Psoas muscle (tissue), 7 donors: ENCODE measurements at regions not wholly inside any gene's neighbourhood (a gene's known extent, or its start where the extent isn't known, plus 50 kb on each side); places are given as distances from the start of the nearest gene placed in this dataset.

ENCODE experiments used
- ATAC-seq, 4 donors: fragments of 200-7000 bp; cut with Tn5 transposase; one replicate each; pipeline ENCODE4 v1.9.1; 2020; ENCODE audit warnings: moderate library complexity in 3 of 4, mild to moderate bottlenecking in 2 of 4
- DNase-seq, 2 donors: peaks; one replicate each; pipeline ENCODE4 v3.0.0-alpha.2; 2020
- H3K27ac ChIP-seq: fragments of 200-600 bp; one replicate; pipeline ENCODE4 v1.8.0; 2022
- H3K27me3 ChIP-seq, 3 donors: fragments of 200-600 bp in 1 of 3; one replicate each; pipeline versions ENCODE4 v1.6.1 to v1.8.0; 2013 to 2022; ENCODE audit warnings: low read length in 2 of 3, mild to moderate bottlenecking in 2 of 3, moderate library complexity in 1 of 3; ENCODE audit not compliant: insufficient read depth in 3 of 3
- H3K36me3 ChIP-seq, 2 donors: fragments of 200-600 bp in 1 of 2; one replicate each; pipeline versions ENCODE4 v1.6.1 to v1.8.0; 2013 to 2022; ENCODE audit warnings: low read depth in 1 of 2, mild to moderate bottlenecking in 1 of 2, moderate library complexity in 1 of 2; ENCODE audit not compliant: insufficient read depth in 1 of 2
- H3K4me1 ChIP-seq: fragments of 200-600 bp; one replicate; pipeline ENCODE4 v1.8.0; 2022
- H3K4me3 ChIP-seq: fragments of 200-600 bp; one replicate; pipeline ENCODE4 v1.8.0; 2022; ENCODE audit warnings: mild to moderate bottlenecking
- H3K9me3 ChIP-seq: fragments of 200-600 bp; one replicate; pipeline ENCODE4 v1.8.0; 2022
- WGBS, 3 donors: extraction: QIAGEN DNeasy Blood & Tissue Kit; methylation state at CpG; one replicate each; pipeline versions ENCODE4 v1.1.6 to v1.1.7; 2013; 5-methylcytosine and 5-hydroxymethylcytosine counted together
- intact Hi-C, 2 donors: fragments of 100-400 bp; cut with DNase I; formaldehyde crosslinking; loops; one replicate each; pipeline versions ENCODE4 v1.11.0 to v1.14.2; 2022
- TF ChIP-seq, protein P1 (sequence below): fragments of 200-600 bp; IDR thresholded peaks from one replicate; pipeline ENCODE4 v1.8.0; 2022; ENCODE audit warnings: antibody characterized with exemption
- donor health status: healthy with polysubstance abuse.
- donor health status: DM: no; HTN: no; CAD: no; lungs with moderate emphysema.
- donor health status: Bipolar disorder and iron deficiency.
- donor health status: healthy.
- donor health status: DM: yes; HTN: yes; CAD: no.
- donor health status: DM: no; HTN: no; CAD: no.
- donor health status: DM: yes; HTN: yes; CAD: no.

DNA sequence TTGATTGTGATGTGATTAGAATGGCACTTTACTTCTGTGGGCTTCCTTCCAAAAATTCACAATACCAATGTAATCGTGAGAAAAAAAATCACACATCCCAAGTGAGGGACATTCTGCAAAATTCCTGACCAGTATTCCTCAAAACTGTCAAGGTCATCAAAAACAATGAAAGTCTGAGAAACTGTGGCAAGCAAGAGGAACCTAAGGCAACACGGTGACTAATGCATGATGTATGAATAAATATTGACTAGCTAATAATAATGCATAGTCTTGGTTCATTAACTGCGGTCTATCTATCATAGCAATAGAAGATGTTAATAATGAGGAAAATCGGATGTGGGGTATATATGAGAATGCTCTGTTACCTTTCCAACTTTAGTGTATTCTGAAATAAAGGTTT is 159.0 kb downstream of the RFC3 start:
- 81 to 93% (median 89%) methylated on average over 4 of the region's 4 CpGs for WGBS, 3 donors
- intact Hi-C loops: no loop called here
- TF ChIP-seq, protein P1, sequence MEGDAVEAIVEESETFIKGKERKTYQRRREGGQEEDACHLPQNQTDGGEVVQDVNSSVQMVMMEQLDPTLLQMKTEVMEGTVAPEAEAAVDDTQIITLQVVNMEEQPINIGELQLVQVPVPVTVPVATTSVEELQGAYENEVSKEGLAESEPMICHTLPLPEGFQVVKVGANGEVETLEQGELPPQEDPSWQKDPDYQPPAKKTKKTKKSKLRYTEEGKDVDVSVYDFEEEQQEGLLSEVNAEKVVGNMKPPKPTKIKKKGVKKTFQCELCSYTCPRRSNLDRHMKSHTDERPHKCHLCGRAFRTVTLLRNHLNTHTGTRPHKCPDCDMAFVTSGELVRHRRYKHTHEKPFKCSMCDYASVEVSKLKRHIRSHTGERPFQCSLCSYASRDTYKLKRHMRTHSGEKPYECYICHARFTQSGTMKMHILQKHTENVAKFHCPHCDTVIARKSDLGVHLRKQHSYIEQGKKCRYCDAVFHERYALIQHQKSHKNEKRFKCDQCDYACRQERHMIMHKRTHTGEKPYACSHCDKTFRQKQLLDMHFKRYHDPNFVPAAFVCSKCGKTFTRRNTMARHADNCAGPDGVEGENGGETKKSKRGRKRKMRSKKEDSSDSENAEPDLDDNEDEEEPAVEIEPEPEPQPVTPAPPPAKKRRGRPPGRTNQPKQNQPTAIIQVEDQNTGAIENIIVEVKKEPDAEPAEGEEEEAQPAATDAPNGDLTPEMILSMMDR: no peak
- H3K36me3 ChIP-seq: no peaks in the 10 kb centered on the region
- H3K9me3 ChIP-seq: no peaks in the 10 kb centered on the region
- H3K4me1 ChIP-seq: no peaks in the 10 kb centered on the region
- no peak for ATAC-seq
- H3K4me3 ChIP-seq: no peak overlapping the region
- no peaks in the 10 kb centered on the region for H3K27me3 ChIP-seq
- H3K27ac ChIP-seq: no peak overlapping the region
- no peak for DNase-seq

DNA sequence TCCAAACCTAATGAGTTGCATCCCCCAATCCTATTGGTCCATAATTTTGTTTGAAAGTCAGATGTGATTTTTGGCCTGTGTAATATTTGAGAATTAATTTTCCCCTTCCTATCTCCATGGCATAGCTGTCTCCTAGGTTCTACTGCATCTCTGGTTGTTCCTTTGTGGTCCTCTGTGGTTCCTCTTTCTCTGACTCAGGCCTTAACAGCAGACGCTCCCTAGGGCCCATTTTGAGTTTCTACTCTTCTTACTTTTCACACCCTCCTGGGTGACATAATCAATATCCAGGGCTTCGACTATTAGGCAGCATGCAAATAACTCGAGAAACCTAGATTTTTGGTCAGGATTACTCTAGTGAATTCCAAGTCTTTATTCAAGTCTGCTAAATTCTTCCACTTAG is 160.7 kb downstream of the RFC3 start:
- Histone ChIP-seq H3K27ac (no peak overlapping the region), H3K27me3 (no peaks in the 10 kb centered on the region), H3K4me1 (no peaks in the 10 kb centered on the region), H3K36me3 (no peaks in the 10 kb centered on the region), H3K9me3 (no peaks in the 10 kb centered on the region), H3K4me3 (no peak overlapping the region)
- TF ChIP-seq, protein P1: no peak
- WGBS, 3 donors: 75 to 97% (median 87%) methylated on average over 3 of the region's 3 CpGs
- DNase-seq (no peak), ATAC-seq (no peak)
- intact Hi-C loops: no loop called here

DNA sequence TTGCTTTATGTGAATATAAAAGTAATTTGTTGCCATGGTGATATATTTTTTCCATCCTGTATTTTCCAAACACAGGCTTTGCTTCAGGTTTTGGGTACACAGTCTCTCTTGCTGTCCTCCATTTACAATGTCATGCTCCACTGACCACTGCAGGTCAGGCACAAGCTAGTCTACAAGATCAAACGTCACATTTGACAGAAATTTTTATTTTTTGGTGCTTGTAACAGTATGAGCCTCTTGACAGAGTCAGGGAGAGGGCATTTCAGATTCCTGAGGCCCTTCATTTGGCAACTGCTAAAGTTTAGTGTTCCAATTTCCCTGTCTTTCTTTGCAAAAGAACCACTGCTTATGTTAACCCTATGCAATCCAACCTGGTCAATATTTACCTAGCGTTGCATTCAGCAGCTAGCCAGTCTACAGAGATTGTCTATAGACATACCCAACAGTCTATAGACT is 175.0 kb downstream of the RFC3 start:
- no peak for ATAC-seq
- WGBS, 3 donors: 41 to 48% (median 48%) methylated on average over 2 of the region's 2 CpGs
- no peak overlapping the region for H3K27ac ChIP-seq
- TF ChIP-seq, protein P1: no peak
- H3K4me3 ChIP-seq: no peak overlapping the region
- no peaks in the 10 kb centered on the region for H3K36me3 ChIP-seq
- intact Hi-C loops: no loop called here
- no peak for DNase-seq
- no peaks in the 10 kb centered on the region for H3K4me1 ChIP-seq
- no peaks in the 10 kb centered on the region for H3K27me3 ChIP-seq
- H3K9me3 ChIP-seq: no peaks in the 10 kb centered on the region

DNA sequence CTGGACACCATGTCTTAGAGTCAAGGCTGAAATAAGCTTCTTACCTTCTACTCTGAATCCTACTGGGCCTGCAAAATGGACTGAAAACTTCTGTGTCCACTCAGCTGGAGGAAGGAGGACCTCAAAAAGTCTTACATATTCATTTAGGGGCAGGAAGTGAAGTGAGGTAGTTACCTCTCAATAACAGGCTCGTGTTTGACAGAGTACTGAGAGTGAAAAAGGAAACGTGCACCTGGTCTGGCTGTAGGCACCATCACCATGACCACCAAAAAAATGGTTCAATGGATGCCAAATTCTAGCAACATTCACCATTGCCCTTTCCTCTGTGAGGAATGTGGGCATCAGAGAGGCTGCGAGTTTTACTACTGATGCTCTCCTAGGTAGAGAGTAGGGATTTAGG is 176.2 kb downstream of the RFC3 start:
- no peak for ATAC-seq
- H3K4me3 ChIP-seq: no peak overlapping the region
- intact Hi-C loops: no loop called here
- H3K4me1 ChIP-seq: no peaks in the 10 kb centered on the region
- no peaks in the 10 kb centered on the region for H3K36me3 ChIP-seq
- TF ChIP-seq, protein P1: no peak
- no peaks in the 10 kb centered on the region for H3K9me3 ChIP-seq
- WGBS, 3 donors: 85 to 89% (median 88%) methylated on average over 3 of the region's 3 CpGs
- DNase-seq: no peak
- H3K27me3 ChIP-seq: no peaks in the 10 kb centered on the region
- no peak overlapping the region for H3K27ac ChIP-seq

DNA sequence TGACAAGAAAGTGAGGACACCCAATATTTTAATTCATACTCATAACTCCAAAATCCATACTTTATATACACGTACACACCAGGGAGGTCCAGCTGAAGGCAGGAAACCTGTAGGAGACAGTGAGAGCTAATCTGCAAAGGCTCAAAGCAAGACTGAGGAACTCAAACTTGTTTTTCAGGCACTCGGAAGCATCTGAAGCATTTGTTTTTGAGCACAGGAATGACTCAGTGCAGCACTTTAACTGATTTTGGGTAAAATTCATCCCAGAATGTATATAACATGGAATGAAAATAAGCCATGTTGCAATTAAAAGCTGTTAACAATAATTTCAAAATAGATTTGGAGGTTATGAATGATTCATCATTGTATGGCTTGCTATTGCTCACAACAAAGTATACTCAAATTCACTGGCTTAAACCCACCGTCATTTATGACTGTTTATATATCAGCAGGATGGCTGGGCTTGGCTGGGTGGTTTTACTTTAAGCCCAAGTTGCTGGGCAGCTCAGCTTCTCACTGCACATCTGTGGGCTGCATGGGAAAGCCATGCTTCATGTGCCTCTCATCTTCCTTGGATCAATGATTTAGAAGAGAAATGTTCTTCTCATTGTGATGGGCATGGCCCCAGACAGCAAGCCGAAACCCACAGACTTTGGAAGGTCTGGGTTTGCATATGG is 177.0 kb downstream of the RFC3 start:
- H3K4me1 ChIP-seq: no peaks in the 10 kb centered on the region
- H3K4me3 ChIP-seq: no peak overlapping the region
- no peaks in the 10 kb centered on the region for H3K9me3 ChIP-seq
- H3K36me3 ChIP-seq: no peaks in the 10 kb centered on the region
- TF ChIP-seq, protein P1: no peak
- ATAC-seq (no peak), DNase-seq (no peak)
- 89 to 92% (median 90%) methylated on average over 4 of the region's 4 CpGs for WGBS, 3 donors
- intact Hi-C loops: no loop called here
- no peaks in the 10 kb centered on the region for H3K27me3 ChIP-seq
- H3K27ac ChIP-seq: no peak overlapping the region
